ENCODE measurements at regions not wholly inside any gene's neighbourhood (a gene's known extent, or its start where the extent isn't known, plus 50 kb on each side); places are given as distances from the start of the nearest gene placed in this dataset.
A peak's percentile ranks its signal among the peaks of the same experiment; 100 is the strongest.
"Not testable (repeated sequence)": the region's sequence is repeated elsewhere in the genome, so short reads cannot be mapped to it uniquely, and the experiment has no call there.

DNA sequence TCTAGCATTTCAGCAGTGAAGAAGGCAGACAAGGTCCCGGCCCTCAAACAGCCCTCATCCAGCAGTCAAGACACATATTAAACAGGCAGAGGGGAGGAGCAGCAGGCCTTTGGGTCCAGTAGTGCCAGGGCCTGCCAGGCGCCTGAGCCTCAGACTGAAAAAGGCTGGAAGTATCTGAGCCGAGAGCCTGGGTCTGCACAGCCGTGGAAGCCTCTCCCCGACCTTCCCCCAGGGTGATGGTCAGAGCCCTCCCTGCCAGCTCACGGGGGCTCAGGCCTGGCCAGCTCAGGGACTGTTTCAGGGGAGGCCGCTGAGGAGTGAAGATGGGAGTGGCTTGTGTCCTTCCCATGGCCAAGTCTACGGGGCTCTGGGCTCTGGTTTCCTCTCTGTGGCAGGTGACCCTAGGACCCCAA is 565.2 kb downstream of the PTPRU start:
- H3K9me3 ChIP-seq (ENCODE audit: severe bottlenecking) = peaks cover 2% of the 10 kb centered on the region
- TF ChIP-seq, protein P1, sequence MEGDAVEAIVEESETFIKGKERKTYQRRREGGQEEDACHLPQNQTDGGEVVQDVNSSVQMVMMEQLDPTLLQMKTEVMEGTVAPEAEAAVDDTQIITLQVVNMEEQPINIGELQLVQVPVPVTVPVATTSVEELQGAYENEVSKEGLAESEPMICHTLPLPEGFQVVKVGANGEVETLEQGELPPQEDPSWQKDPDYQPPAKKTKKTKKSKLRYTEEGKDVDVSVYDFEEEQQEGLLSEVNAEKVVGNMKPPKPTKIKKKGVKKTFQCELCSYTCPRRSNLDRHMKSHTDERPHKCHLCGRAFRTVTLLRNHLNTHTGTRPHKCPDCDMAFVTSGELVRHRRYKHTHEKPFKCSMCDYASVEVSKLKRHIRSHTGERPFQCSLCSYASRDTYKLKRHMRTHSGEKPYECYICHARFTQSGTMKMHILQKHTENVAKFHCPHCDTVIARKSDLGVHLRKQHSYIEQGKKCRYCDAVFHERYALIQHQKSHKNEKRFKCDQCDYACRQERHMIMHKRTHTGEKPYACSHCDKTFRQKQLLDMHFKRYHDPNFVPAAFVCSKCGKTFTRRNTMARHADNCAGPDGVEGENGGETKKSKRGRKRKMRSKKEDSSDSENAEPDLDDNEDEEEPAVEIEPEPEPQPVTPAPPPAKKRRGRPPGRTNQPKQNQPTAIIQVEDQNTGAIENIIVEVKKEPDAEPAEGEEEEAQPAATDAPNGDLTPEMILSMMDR (IDR thresholded peaks at IDR 0.05; ENCODE audit: low read depth, low read length) = no peak
- H3K36me3 ChIP-seq = no peaks in the 10 kb centered on the region
- no peaks in the 10 kb centered on the region for H3K27me3 ChIP-seq (ENCODE audit: insufficient read depth, low read depth, severe bottlenecking)
- DNase-seq = no peak
- no peak overlapping the region for H3K4me3 ChIP-seq (ENCODE audit: low read depth, low read length)
- H3K27ac ChIP-seq = no peak overlapping the region

DNA sequence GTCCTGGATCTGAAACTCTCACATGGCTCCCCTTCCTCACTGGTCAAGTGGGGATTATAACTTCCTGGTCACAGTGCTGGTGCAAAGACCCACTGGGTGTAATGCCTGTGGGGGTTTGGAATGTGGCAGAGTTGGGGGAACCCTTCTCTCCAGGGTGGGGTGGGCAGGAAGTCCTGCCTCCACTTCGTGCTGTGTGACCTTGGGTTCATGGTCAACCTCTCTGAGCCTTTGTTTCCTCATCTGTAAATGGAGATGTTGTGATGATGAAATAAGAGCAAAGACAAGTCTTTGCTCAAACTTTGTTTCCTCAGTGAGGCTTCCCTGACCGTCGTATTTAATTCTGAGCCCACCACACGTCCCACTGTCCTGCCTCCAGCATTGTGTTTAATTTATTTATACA is 564.7 kb downstream of the PTPRU start:
- no peaks in the 10 kb centered on the region for H3K27me3 ChIP-seq (ENCODE audit: insufficient read depth, low read depth, severe bottlenecking)
- no peak overlapping the region for H3K27ac ChIP-seq
- TF ChIP-seq, protein P1 (IDR thresholded peaks at IDR 0.05; ENCODE audit: low read depth, low read length) = no peak
- peaks cover 7% of the 10 kb centered on the region for H3K9me3 ChIP-seq (ENCODE audit: severe bottlenecking)
- DNase-seq = no peak
- no peaks in the 10 kb centered on the region for H3K36me3 ChIP-seq
- no peak overlapping the region for H3K4me3 ChIP-seq (ENCODE audit: low read depth, low read length)

DNA sequence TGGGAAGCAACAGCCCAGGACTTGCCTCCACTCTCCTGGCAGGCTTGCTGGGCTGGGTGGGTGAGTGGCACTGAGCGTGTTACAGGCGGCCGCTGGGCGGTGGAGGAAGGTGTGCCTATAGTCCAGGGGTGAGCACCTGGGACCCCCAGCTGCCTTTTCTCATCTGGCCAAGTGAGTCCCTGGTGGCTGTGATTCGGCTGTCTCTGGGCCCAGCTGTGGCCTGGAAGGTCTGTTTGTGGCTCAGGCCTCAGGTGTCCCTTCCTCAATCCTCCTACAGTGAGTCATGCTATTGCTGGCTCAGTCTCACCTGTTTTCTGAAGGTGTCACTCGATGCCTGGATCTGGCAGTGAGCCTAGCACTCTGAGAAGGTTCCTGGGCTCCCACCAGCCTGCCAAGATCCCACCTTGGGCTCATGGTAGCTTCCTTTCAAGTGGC is 564.2 kb downstream of the PTPRU start:
- TF ChIP-seq, protein P1 (IDR thresholded peaks at IDR 0.05; ENCODE audit: low read depth, low read length) = no peak
- no peak overlapping the region for H3K27ac ChIP-seq
- H3K9me3 ChIP-seq (ENCODE audit: severe bottlenecking) = peaks cover 10% of the 10 kb centered on the region
- no peaks in the 10 kb centered on the region for H3K36me3 ChIP-seq
- no peak overlapping the region for H3K4me3 ChIP-seq (ENCODE audit: low read depth, low read length)
- H3K27me3 ChIP-seq (ENCODE audit: insufficient read depth, low read depth, severe bottlenecking) = no peaks in the 10 kb centered on the region
- DNase-seq = no peak

DNA sequence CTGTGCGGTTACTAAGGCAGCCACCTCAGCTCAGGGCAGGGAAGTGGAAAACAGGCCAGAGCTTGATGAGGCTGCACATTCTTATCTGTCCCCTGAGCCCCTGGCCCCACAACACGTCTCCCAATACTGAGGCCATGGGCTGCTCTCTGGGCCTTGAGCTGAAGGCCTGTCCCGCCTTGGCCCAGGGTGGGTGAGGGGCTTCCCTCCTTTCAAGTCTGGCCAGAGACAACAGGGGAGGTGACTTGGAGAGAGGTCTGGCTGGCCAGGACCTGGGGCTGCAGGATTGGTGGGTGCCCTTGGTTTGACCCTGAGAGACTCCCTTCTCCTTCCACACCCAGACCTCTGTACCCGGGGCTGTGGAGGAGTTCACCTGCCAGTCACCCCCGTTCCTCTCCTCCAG is 563.8 kb downstream of the PTPRU start:
- no peak overlapping the region for H3K27ac ChIP-seq
- no peaks in the 10 kb centered on the region for H3K36me3 ChIP-seq
- no peak for DNase-seq
- H3K27me3 ChIP-seq (ENCODE audit: insufficient read depth, low read depth, severe bottlenecking) = no peaks in the 10 kb centered on the region
- TF ChIP-seq, protein P1 (IDR thresholded peaks at IDR 0.05; ENCODE audit: low read depth, low read length) = no peak
- H3K4me3 ChIP-seq (ENCODE audit: low read depth, low read length) = no peak overlapping the region
- peaks cover 14% of the 10 kb centered on the region for H3K9me3 ChIP-seq (ENCODE audit: severe bottlenecking)

DNA sequence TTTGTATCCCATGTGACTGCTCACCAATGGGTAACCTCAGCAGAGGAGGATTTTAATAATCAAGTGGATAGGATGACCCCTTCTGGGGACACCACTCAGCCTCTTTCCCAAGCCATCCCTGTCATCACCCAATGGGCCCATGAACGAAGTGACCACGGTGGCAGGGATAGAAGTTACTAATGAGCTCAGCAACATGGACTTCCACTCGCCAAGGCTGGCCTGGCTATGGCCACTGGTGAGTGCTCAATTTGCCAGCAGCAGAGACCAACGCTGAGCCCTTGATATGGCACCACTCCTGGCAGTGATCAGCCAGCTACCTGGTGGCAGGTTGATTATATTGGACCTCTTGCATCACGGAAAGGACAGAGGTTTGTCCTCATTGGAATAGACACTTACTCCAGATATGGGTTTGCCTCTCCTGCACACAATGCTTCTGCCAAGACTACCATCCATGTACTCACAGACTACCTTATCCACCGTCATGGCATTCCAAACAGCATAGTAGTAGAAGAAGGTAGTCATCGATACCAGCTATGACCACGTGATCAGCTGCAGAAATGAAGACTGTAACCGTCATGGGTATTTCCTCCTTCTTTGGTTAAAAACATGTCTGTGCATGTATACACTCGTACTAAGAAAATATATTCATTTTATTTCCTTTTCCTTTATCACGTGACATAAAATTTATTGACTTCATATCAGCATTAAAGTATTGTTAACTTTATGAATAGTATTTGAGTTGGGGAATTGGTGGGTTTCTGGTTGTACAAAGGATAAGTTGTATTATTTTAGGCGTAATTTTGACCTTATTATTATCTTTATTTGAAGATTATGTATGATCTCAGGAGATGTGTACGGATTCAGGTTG is 562.6 kb downstream of the PTPRU start:
- Histone ChIP-seq H3K4me3 (ENCODE audit: low read depth, low read length) (no peak overlapping the region), H3K9me3 (ENCODE audit: severe bottlenecking) (peaks cover 18% of the 10 kb centered on the region), H3K27me3 (ENCODE audit: insufficient read depth, low read depth, severe bottlenecking) (no peaks in the 10 kb centered on the region), H3K36me3 (no peaks in the 10 kb centered on the region), H3K27ac (no peak overlapping the region)
- TF ChIP-seq, protein P1 (IDR thresholded peaks at IDR 0.05; ENCODE audit: low read depth, low read length) = no peak
- no peak for DNase-seq

DNA sequence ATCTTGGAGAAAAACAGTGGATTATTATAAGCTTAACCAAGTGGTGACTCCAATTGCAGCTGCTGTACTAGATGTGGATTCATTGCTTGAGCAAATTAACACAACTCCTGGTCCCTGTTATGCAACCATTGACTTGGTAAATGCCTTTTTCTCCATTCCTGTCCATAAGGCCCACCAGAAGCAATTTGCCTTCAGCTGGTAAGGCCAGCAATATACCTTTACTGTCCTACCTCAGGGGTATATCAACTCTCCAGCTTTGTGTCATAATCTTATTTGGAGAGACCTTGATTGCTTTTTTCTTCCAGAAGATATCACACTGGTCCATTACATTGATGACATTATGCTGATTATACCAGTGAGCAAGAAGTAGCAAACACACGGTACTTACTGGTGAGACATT is 560.8 kb downstream of the PTPRU start:
- not testable (repeated sequence) for H3K4me3 ChIP-seq (ENCODE audit: low read depth, low read length); H3K27me3 ChIP-seq (ENCODE audit: insufficient read depth, low read depth, severe bottlenecking)

DNA sequence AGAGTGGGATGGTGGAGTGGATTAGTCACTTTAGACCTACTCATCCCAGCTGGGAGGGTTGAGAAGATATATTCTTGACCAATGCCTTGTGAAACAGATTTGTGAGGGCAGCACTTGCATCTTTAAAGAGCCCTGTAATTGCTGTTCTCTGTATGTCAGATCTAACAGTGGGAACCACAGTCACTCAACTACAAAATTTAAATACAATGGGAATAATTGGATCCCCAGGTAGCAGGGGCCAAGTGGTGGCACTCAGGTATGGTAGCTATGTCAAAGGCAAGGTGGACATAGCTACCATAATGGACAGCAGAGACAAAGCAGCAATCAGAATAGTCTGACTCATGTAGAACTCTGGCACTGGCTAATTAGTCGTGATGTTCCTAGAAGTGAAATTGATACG is 559.6 kb downstream of the PTPRU start:
- not testable (repeated sequence) for H3K36me3 ChIP-seq; H3K4me3 ChIP-seq (ENCODE audit: low read depth, low read length); H3K27me3 ChIP-seq (ENCODE audit: insufficient read depth, low read depth, severe bottlenecking); DNase-seq; H3K27ac ChIP-seq
- H3K9me3 ChIP-seq (ENCODE audit: severe bottlenecking) = peaks cover 18% of the 10 kb centered on the region

More for the DNA sequence above, 560.8 kb downstream of the PTPRU start:
- peak overlapping the region; percentile 43 for H3K27ac ChIP-seq
- not testable (repeated sequence) for DNase-seq, H3K36me3 ChIP-seq
- peaks cover 18% of the 10 kb centered on the region for H3K9me3 ChIP-seq (ENCODE audit: severe bottlenecking)
